CD14-positive monocyte (primary cell): ENCODE measurements at regions not wholly inside any gene's neighbourhood (a gene's known extent, or its start where the extent isn't known, plus 50 kb on each side); places are given as distances from the start of the nearest gene placed in this dataset.

Experiments
- DNase-seq, 3 donors: peaks; one replicate each; pipeline ENCODE4 v3.0.0-alpha.2; 2011 to 2022
- H2AFZ ChIP-seq: 2 replicates; pipeline ENCODE4 v1.6.0; 2012; ENCODE audit warnings: mild to moderate bottlenecking, low read depth, low read length, inconsistent platforms; ENCODE audit not compliant: insufficient read depth, poor library complexity, severe bottlenecking
- H3K27ac ChIP-seq, 2 donors: 1 replicate in 1 of 2; 2 replicates in 1 of 2; pipeline ENCODE4 v1.5.1; 2012 to 2013; ENCODE audit warnings: low read length in 2 of 2, control low read depth in 1 of 2, inconsistent platforms in 1 of 2, low read depth in 1 of 2, mild to moderate bottlenecking in 1 of 2
- H3K27me3 ChIP-seq, 2 donors: one replicate each; pipeline versions ENCODE4 v1.6.0 to v1.6.1; 2011 to 2013; ENCODE audit warnings: low read length in 2 of 2; ENCODE audit not compliant: control insufficient read depth in 2 of 2, insufficient read depth in 2 of 2
- H3K36me3 ChIP-seq, 2 donors: replicated peaks in 1 of 2; 1 replicate in 1 of 2; 2 replicates in 1 of 2; pipeline versions ENCODE4 v1.5.1 to v1.6.1; 2012 to 2013; ENCODE audit warnings: low read length in 2 of 2, control low read depth in 1 of 2, inconsistent platforms in 1 of 2, mild to moderate bottlenecking in 1 of 2; ENCODE audit not compliant: insufficient read depth in 2 of 2, control insufficient read depth in 1 of 2
- H3K4me1 ChIP-seq, 2 donors: 1 replicate in 1 of 2; 2 replicates in 1 of 2; pipeline versions ENCODE4 v1.5.1 to v1.6.1; 2012 to 2013; ENCODE audit warnings: low read length in 2 of 2, control low read depth in 1 of 2, inconsistent platforms in 1 of 2, mild to moderate bottlenecking in 1 of 2, moderate library complexity in 1 of 2; ENCODE audit not compliant: insufficient read depth in 2 of 2, control insufficient read depth in 1 of 2
- H3K4me2 ChIP-seq: replicated peaks from 2 replicates; pipeline ENCODE3; 2012; ENCODE audit warnings: low read length, moderate library complexity, mild to moderate bottlenecking; ENCODE audit not compliant: poor library complexity, severe bottlenecking; ENCODE audit errors: extremely low read depth
- H3K4me3 ChIP-seq, 3 experiments: fragments of 200-600 bp in 1 of 3; sonication (generic) in 1 of 3; replicated peaks in 1 of 3; 1 replicate in 2 of 3; 2 replicates in 1 of 3; pipeline ENCODE4 v1.5.1; 2011 to 2013; ENCODE audit warnings: low read length in 3 of 3, mild to moderate bottlenecking in 3 of 3, control low read depth in 2 of 3, low read depth in 2 of 3, inconsistent platforms in 1 of 3, moderate library complexity in 1 of 3
- H3K79me2 ChIP-seq: 2 replicates; pipeline ENCODE4 v1.6.0; 2012; ENCODE audit warnings: mild to moderate bottlenecking, control low read depth, inconsistent platforms, low read length, moderate library complexity; ENCODE audit not compliant: insufficient read depth
- H3K9ac ChIP-seq: 2 replicates; pipeline ENCODE4 v1.6.0; 2017; ENCODE audit warnings: low read length, mild to moderate bottlenecking; ENCODE audit not compliant: insufficient read depth, poor library complexity, severe bottlenecking
- H3K9me3 ChIP-seq, 2 donors: replicated peaks in 1 of 2; 1 replicate in 1 of 2; 2 replicates in 1 of 2; pipeline versions ENCODE4 v1.5.1 to v1.6.1; 2012 to 2013; ENCODE audit warnings: low read length in 2 of 2, control low read depth in 1 of 2; ENCODE audit not compliant: control insufficient read depth in 1 of 2, insufficient read depth in 1 of 2
- H4K20me1 ChIP-seq: 2 replicates; pipeline ENCODE4 v1.6.0; 2012; ENCODE audit warnings: mild to moderate bottlenecking, low read length, control low read depth, moderate library complexity; ENCODE audit not compliant: insufficient read depth
- H3K27ac Mint-ChIP-seq, 7 donors: one replicate each; pipeline ENCODE4 v1.8.0; 2020; ENCODE audit warnings: mild to moderate bottlenecking in 7 of 7, mixed read lengths in 7 of 7, moderate library complexity in 6 of 7, inconsistent platforms in 2 of 7
- H3K27me3 Mint-ChIP-seq, 3 donors: one replicate each; pipeline ENCODE4 v1.8.0; 2021 to 2022; ENCODE audit warnings: low read depth in 3 of 3, mild to moderate bottlenecking in 3 of 3, mixed read lengths in 3 of 3, moderate library complexity in 3 of 3, inconsistent platforms in 1 of 3
- H3K36me3 Mint-ChIP-seq, 2 donors: one replicate each; pipeline ENCODE4 v1.8.0; 2020; ENCODE audit warnings: mixed read lengths in 2 of 2, inconsistent platforms in 1 of 2, mild to moderate bottlenecking in 1 of 2
- H3K4me1 Mint-ChIP-seq: one replicate; pipeline ENCODE4 v1.8.0; 2020; ENCODE audit warnings: mild to moderate bottlenecking, mixed read lengths
- H3K4me3 Mint-ChIP-seq, 2 donors: one replicate each; pipeline ENCODE4 v1.8.0; 2020; ENCODE audit warnings: mild to moderate bottlenecking in 2 of 2, mixed read lengths in 2 of 2, moderate library complexity in 1 of 2
- H3K9me3 Mint-ChIP-seq, 7 donors: one replicate each; pipeline ENCODE4 v1.8.0; 2020 to 2022; ENCODE audit warnings: mixed read lengths in 7 of 7, mild to moderate bottlenecking in 6 of 7, moderate library complexity in 6 of 7, inconsistent platforms in 2 of 7
- CTCF ChIP-seq: fragments of 200-600 bp; IDR thresholded peaks from one replicate; pipeline ENCODE4 v1.8.0; 2022; ENCODE audit warnings: antibody characterized with exemption, mild to moderate bottlenecking
- WGBS: methylation state at CpG from one replicate; pipeline ENCODE4 v1.1.5; 2013; ENCODE audit warnings: missing lambda C conversion rate; ENCODE audit not compliant: insufficient coverage; 5-methylcytosine and 5-hydroxymethylcytosine counted together
- intact Hi-C, 2 donors: fragments of 100-400 bp; cut with micrococcal nuclease; formaldehyde crosslinking; loops; one replicate each; pipeline versions ENCODE4 v1.15.0 to v1.15.1; 2023

GRCh38 chr9:134968823-134969090, 51.0 kb upstream of the FCN1 start:
- no peak for DNase-seq
- H3K27ac Mint-ChIP-seq = no peak overlapping the region
- Histone ChIP-seq H3K79me2 (no peaks in the 10 kb centered on the region), H3K4me2 (no peak overlapping the region), H3K9me3 (peaks cover 0 to 9% of the 10 kb centered on the region in 2 donors), H4K20me1 (no peaks in the 10 kb centered on the region), H3K9ac (peak overlapping the region; percentile 10), H3K4me3 (no peak overlapping the region), H3K27me3 (peaks cover 2 to 28% of the 10 kb centered on the region in 2 donors), H3K4me1 (peaks cover 33 to 48% of the 10 kb centered on the region in 2 donors), H3K36me3 (no peaks in the 10 kb centered on the region), H3K27ac (no peak overlapping the region), H2AFZ (no peak overlapping the region)
- 98% methylated on average over 3 of the region's 3 CpGs for WGBS
- intact Hi-C loops = no loop called here
- H3K4me1 Mint-ChIP-seq = peaks cover 39% of the 10 kb centered on the region
- H3K9me3 Mint-ChIP-seq = peaks cover 0 to 19% (median 5%) of the 10 kb centered on the region in 7 donors
- H3K36me3 Mint-ChIP-seq = peaks cover 2 to 4% of the 10 kb centered on the region in 2 donors
- H3K4me3 Mint-ChIP-seq = peak overlapping the region in 1 of 2 donors; percentile 48
- peaks cover 40 to 56% (median 55%) of the 10 kb centered on the region in 3 donors for H3K27me3 Mint-ChIP-seq
- no peak for TF ChIP-seq CTCF

- H3K9me3 ChIP-seq = peaks cover 0 to 9% of the 10 kb centered on the region in 2 donors
- peaks cover 27 to 42% of the 10 kb centered on the region in 2 donors for H3K4me1 ChIP-seq
- H3K4me2 ChIP-seq = no peak overlapping the region
- Mint-ChIP-seq H3K4me1 (peaks cover 32% of the 10 kb centered on the region), H3K27me3 (peaks cover 45 to 62% (median 59%) of the 10 kb centered on the region in 3 donors), H3K9me3 (peaks cover 0 to 19% (median 4%) of the 10 kb centered on the region in 7 donors), H3K4me3 (no peak overlapping the region), H3K27ac (peak overlapping the region in 1 of 7 donors; percentile 26), H3K36me3 (peaks cover 4 to 5% of the 10 kb centered on the region in 2 donors)
- H3K27ac ChIP-seq = no peak overlapping the region
- no peak overlapping the region for H2AFZ ChIP-seq
- intact Hi-C loops = no loop called here
- peak overlapping the region; percentile 10 for H3K9ac ChIP-seq
- no peaks in the 10 kb centered on the region for H3K36me3 ChIP-seq
- no peak for TF ChIP-seq CTCF
- 91% methylated on average over 14 of the region's 15 CpGs for WGBS
- H3K4me3 ChIP-seq = no peak overlapping the region
- H3K79me2 ChIP-seq = no peaks in the 10 kb centered on the region
- no peaks in the 10 kb centered on the region for H4K20me1 ChIP-seq
- DNase-seq = no peak
- H3K27me3 ChIP-seq = peaks cover 4 to 34% of the 10 kb centered on the region in 2 donors
Measured at GRCh38 chr9:134969156-134970045, 51.7 kb upstream of the FCN1 start.
